Neural cell (in vitro differentiated cells): ENCODE measurements at regions not wholly inside any gene's neighbourhood (a gene's known extent, or its start where the extent isn't known, plus 50 kb on each side); places are given as distances from the start of the nearest gene placed in this dataset.

Source experiments
- H2AFZ ChIP-seq: fragments of 200-600, 300-800 bp; sonication (generic), shearing (Covaris generic); 2 replicates; pipeline ENCODE4 v1.6.0; 2014; ENCODE audit warnings: low read depth, mild to moderate bottlenecking, antibody characterized with exemption, low read length, moderate library complexity
- H3F3A ChIP-seq: fragments of 200-600 bp; shearing (Covaris generic); 2 replicates; pipeline ENCODE4 v1.6.1; 2016; ENCODE audit warnings: mild to moderate bottlenecking, moderate library complexity, mixed read lengths, antibody characterized with exemption, low read length; ENCODE audit not compliant: insufficient read depth, poor library complexity, severe bottlenecking
- H3K27ac ChIP-seq: fragments of 200-600, 300-800 bp; sonication (generic), shearing (Covaris generic); 2 replicates; pipeline ENCODE4 v1.5.1; 2014; ENCODE audit warnings: mild to moderate bottlenecking, low read length, moderate library complexity
- H3K27me3 ChIP-seq: fragments of 300-800, 200-600 bp; sonication (generic), shearing (Covaris generic); 2 replicates; pipeline ENCODE4 v1.6.0; 2014; ENCODE audit warnings: mild to moderate bottlenecking, low read depth, low read length, moderate library complexity; ENCODE audit not compliant: insufficient read depth
- H3K36me3 ChIP-seq: fragments of 300-800, 200-600 bp; sonication (generic), shearing (Covaris generic); 2 replicates; pipeline ENCODE4 v1.5.1; 2014; ENCODE audit warnings: mild to moderate bottlenecking, antibody characterized with exemption, low read length, moderate library complexity; ENCODE audit not compliant: insufficient read depth
- H3K4me2 ChIP-seq: fragments of 300-800, 200-600 bp; sonication (generic), shearing (Covaris generic); 2 replicates; pipeline ENCODE4 v1.6.0; 2014; ENCODE audit warnings: mild to moderate bottlenecking, low read length
- H3K4me3 ChIP-seq: fragments of 300-800, 200-600 bp; sonication (generic), shearing (Covaris generic); 2 replicates; pipeline ENCODE4 v1.5.1; 2014; ENCODE audit warnings: mild to moderate bottlenecking, low read length, moderate library complexity
- H3K79me2 ChIP-seq: fragments of 200-600 bp; shearing (Covaris generic); replicated peaks from 2 replicates; pipeline ENCODE4 v1.6.0; 2014; ENCODE audit warnings: mild to moderate bottlenecking, low read length, moderate library complexity; ENCODE audit not compliant: insufficient read depth
- H3K9ac ChIP-seq: fragments of 300-800, 200-600 bp; sonication (generic), shearing (Covaris generic); 2 replicates; pipeline ENCODE4 v1.6.1; 2016; ENCODE audit warnings: mild to moderate bottlenecking, low read length, mixed read lengths
- H3K9me2 ChIP-seq: fragments of 200-600 bp; shearing (Covaris generic); 2 replicates; pipeline ENCODE4 v1.6.1; 2016; ENCODE audit warnings: mild to moderate bottlenecking, low read length, mixed read lengths; ENCODE audit not compliant: insufficient read depth
- H3K9me3 ChIP-seq: fragments of 200-600, 300-800 bp; sonication (generic), shearing (Covaris generic); 2 replicates; pipeline ENCODE4 v1.6.1; 2016; ENCODE audit warnings: mild to moderate bottlenecking, mixed run types, low read length, moderate library complexity, mixed read lengths
- H4K20me1 ChIP-seq: fragments of 200-600 bp; shearing (Covaris generic); 2 replicates; pipeline ENCODE4 v1.6.1; 2016; ENCODE audit warnings: mild to moderate bottlenecking, mixed run types; ENCODE audit not compliant: insufficient read depth
- EP300 ChIP-seq: fragments of 450-650 bp; conservative IDR thresholded peaks from 2 replicates; pipeline ENCODE4 v1.6.1; 2014; ENCODE audit warnings: antibody characterized with exemption, mild to moderate bottlenecking, moderate library complexity; ENCODE audit not compliant: poor library complexity, severe bottlenecking
- EZH2 ChIP-seq: fragments of 200-600, 300-800 bp; shearing (Covaris generic), sonication (generic); IDR thresholded peaks from 2 replicates; pipeline ENCODE4 v1.6.1; 2014; ENCODE audit warnings: antibody characterized with exemption, low read length, borderline replicate concordance, mild to moderate bottlenecking; ENCODE audit not compliant: insufficient read depth, poor library complexity, severe bottlenecking
- MXI1 ChIP-seq: fragments of 450-650 bp; conservative IDR thresholded peaks from 2 replicates; pipeline ENCODE4 v1.6.1; 2014; ENCODE audit warnings: antibody characterized with exemption, mild to moderate bottlenecking; ENCODE audit not compliant: poor library complexity, severe bottlenecking
- POLR2AphosphoS5 ChIP-seq: IDR thresholded peaks from 2 replicates; pipeline ENCODE4 v1.6.1; 2012
- RAD21 ChIP-seq: fragments of 450-650 bp; conservative IDR thresholded peaks from 2 replicates; pipeline ENCODE4 v1.6.1; 2014; ENCODE audit warnings: antibody characterized with exemption, mild to moderate bottlenecking, moderate library complexity
- SMC3 ChIP-seq: fragments of 450-650 bp; conservative IDR thresholded peaks from 2 replicates; pipeline ENCODE4 v1.6.1; 2014; ENCODE audit warnings: antibody characterized with exemption, mild to moderate bottlenecking, moderate library complexity; ENCODE audit not compliant: poor library complexity
- TAF1 ChIP-seq: IDR thresholded peaks from 2 replicates; pipeline ENCODE4 v1.6.1; 2012; ENCODE audit warnings: low read depth
- TF ChIP-seq, protein P1 (sequence below): IDR thresholded peaks from 2 replicates; pipeline ENCODE4 v1.6.1; 2012; ENCODE audit warnings: borderline replicate concordance
- TF ChIP-seq, protein P2 (sequence below): fragments of 450-650 bp; IDR thresholded peaks from 2 replicates; pipeline ENCODE4 v1.5.1; 2014; ENCODE audit warnings: antibody characterized with exemption, mild to moderate bottlenecking, moderate library complexity; ENCODE audit not compliant: poor library complexity, severe bottlenecking

DNA sequence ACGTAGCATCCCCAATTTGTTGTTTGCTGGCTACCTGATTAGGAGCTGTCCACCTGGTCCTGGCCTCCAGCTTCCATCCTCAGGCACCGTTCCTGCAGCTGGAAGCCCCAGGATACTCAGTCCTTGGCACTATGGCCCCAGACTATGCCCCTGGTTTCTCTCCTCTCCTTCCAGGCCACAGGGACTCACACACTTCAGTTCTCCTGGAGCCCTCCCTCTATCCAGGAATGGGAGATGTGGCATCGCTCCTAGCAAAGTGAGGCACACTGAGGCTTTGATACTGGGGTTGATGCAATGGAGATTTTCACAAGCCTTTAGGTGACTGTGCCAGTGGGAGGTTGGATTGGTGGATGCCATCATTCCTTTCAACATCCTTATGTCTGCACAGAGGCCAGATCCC lies 142.8 kb upstream of the B3GAT1 start:
- H2AFZ ChIP-seq, result no peak overlapping the region
- TF ChIP-seq RAD21, result no peak
- TF ChIP-seq MXI1, result no peak
- no peak for TF ChIP-seq EP300
- TF ChIP-seq EZH2, result no peak
- TF ChIP-seq SMC3, result no peak
- no peak for TF ChIP-seq POLR2AphosphoS5
- TF ChIP-seq, protein P1, sequence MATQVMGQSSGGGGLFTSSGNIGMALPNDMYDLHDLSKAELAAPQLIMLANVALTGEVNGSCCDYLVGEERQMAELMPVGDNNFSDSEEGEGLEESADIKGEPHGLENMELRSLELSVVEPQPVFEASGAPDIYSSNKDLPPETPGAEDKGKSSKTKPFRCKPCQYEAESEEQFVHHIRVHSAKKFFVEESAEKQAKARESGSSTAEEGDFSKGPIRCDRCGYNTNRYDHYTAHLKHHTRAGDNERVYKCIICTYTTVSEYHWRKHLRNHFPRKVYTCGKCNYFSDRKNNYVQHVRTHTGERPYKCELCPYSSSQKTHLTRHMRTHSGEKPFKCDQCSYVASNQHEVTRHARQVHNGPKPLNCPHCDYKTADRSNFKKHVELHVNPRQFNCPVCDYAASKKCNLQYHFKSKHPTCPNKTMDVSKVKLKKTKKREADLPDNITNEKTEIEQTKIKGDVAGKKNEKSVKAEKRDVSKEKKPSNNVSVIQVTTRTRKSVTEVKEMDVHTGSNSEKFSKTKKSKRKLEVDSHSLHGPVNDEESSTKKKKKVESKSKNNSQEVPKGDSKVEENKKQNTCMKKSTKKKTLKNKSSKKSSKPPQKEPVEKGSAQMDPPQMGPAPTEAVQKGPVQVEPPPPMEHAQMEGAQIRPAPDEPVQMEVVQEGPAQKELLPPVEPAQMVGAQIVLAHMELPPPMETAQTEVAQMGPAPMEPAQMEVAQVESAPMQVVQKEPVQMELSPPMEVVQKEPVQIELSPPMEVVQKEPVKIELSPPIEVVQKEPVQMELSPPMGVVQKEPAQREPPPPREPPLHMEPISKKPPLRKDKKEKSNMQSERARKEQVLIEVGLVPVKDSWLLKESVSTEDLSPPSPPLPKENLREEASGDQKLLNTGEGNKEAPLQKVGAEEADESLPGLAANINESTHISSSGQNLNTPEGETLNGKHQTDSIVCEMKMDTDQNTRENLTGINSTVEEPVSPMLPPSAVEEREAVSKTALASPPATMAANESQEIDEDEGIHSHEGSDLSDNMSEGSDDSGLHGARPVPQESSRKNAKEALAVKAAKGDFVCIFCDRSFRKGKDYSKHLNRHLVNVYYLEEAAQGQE, result no peak
- TF ChIP-seq, protein P2, sequence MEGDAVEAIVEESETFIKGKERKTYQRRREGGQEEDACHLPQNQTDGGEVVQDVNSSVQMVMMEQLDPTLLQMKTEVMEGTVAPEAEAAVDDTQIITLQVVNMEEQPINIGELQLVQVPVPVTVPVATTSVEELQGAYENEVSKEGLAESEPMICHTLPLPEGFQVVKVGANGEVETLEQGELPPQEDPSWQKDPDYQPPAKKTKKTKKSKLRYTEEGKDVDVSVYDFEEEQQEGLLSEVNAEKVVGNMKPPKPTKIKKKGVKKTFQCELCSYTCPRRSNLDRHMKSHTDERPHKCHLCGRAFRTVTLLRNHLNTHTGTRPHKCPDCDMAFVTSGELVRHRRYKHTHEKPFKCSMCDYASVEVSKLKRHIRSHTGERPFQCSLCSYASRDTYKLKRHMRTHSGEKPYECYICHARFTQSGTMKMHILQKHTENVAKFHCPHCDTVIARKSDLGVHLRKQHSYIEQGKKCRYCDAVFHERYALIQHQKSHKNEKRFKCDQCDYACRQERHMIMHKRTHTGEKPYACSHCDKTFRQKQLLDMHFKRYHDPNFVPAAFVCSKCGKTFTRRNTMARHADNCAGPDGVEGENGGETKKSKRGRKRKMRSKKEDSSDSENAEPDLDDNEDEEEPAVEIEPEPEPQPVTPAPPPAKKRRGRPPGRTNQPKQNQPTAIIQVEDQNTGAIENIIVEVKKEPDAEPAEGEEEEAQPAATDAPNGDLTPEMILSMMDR, result no peak
- TF ChIP-seq TAF1, result no peak
- no peaks in the 10 kb centered on the region for H3K36me3 ChIP-seq
- H3K27ac ChIP-seq, result no peak overlapping the region
- H3K9me3 ChIP-seq, result no peaks in the 10 kb centered on the region
- no peaks in the 10 kb centered on the region for H4K20me1 ChIP-seq
- H3K9ac ChIP-seq, result no peak overlapping the region
- no peaks in the 10 kb centered on the region for H3K79me2 ChIP-seq
- H3K9me2 ChIP-seq, result no peaks in the 10 kb centered on the region
- H3K4me3 ChIP-seq, result no peak overlapping the region
- no peak overlapping the region for H3K4me2 ChIP-seq
- H3F3A ChIP-seq, result no peaks in the 10 kb centered on the region
- no peaks in the 10 kb centered on the region for H3K27me3 ChIP-seq

DNA sequence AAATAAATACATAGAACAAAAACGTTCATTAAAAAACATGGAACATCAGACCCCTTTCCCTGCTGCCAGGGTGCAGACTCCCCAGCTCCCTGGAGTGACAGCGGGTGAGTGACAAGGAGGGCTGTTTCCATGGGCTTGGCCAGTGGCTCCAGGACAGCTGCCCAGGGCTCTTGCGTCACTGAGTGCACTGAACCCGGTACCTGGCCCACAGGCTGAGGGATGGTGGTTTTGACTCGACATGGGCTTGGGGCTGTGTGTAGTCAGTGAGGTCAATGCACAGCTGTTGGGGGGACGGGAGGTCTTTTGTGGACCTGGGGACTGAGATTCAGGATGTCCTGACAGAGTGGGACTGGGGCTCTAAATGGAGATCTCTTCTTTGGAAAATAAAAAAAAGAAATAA lies 142.1 kb upstream of the B3GAT1 start:
- Histone ChIP-seq H4K20me1 (no peaks in the 10 kb centered on the region), H3K27ac (no peak overlapping the region), H3K36me3 (no peaks in the 10 kb centered on the region), H3K27me3 (no peaks in the 10 kb centered on the region), H3K79me2 (no peaks in the 10 kb centered on the region), H3K9me2 (no peaks in the 10 kb centered on the region), H3F3A (no peaks in the 10 kb centered on the region), H3K9ac (no peak overlapping the region), H2AFZ (no peak overlapping the region), H3K9me3 (no peaks in the 10 kb centered on the region), H3K4me3 (no peak overlapping the region), H3K4me2 (no peak overlapping the region)
- TF ChIP-seq, protein P1, result no peak
- TF ChIP-seq MXI1 (no peak), TAF1 (no peak), RAD21 (no peak), SMC3 (no peak), POLR2AphosphoS5 (no peak), EZH2 (no peak), EP300 (no peak)
- TF ChIP-seq, protein P2, result no peak
